ENCODE measurements at regions not wholly inside any gene's neighbourhood (a gene's known extent, or its start where the extent isn't known, plus 50 kb on each side); places are given as distances from the start of the nearest gene placed in this dataset.
"Not testable (repeated sequence)": the region's sequence is repeated elsewhere in the genome, so short reads cannot be mapped to it uniquely, and the experiment has no call there.

DNA sequence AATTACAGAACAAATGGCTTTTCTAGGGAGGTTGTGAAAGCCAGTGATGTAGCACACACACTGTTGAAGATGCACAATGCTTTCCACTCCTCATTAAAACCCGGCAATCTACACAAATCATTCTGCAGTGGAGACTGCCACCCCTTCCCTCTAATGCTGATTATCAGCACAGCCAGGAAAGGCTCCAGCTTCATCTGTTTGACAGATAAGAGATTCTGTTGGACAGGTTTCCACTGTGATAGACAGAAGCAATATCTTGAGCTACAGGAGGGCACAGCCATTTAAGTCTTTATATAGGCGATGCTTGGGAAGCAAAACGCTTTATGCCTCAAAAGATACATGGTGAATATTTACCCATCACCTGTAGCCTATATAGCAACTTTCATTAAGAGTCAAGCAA, 555.6 kb downstream of the GLRX3 start:
- no peak for DNase-seq

DNA sequence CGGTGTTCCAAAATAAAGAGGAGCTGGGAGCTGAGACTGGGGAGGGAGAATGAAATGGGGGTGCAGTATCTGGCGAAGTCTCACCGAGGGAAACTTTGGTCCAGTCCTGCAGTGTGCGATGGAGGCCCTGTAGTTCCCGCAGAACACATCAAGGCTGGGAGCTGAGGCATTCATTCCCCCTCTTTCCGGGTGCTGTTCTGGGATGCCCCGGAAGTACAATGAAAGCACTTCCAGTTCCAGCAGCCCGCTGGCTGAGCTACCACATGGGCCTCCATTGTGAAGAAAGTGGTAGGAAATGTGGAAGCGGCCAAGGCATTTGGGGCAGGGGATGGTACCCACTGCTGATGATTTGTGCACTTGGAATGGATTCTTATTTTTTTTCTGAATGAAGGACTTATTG, 560.7 kb downstream of the GLRX3 start:
- DNase-seq: no peak

DNA sequence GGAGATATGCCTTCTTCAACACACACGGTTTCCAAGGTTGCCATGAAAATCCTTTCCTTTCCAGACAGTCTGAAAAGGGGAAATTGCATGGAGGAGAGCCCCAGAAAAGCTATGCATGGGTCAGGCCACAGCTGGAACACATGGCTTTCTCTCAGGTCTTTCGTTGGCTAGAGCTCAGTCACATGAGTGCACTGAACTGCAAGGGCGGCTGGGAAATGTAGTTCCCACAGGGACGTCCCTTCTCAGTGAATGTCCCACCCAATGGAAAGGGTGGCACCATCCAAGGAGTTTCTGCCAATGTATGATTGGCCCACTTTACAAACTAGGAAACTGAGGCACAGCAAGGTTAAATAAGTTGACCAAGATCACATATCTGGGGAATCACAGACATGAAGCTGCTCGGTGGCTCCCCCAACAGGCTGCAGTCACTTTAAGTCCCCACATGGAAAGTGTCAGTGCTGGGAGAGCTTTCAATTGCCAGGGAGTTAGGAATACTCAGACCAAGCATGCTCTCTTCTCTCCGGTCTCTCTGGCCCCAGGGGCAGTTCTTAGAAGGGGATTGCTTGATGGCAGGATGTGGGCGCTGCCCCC, 571.3 kb downstream of the GLRX3 start:
- DNase-seq: no peak

DNA sequence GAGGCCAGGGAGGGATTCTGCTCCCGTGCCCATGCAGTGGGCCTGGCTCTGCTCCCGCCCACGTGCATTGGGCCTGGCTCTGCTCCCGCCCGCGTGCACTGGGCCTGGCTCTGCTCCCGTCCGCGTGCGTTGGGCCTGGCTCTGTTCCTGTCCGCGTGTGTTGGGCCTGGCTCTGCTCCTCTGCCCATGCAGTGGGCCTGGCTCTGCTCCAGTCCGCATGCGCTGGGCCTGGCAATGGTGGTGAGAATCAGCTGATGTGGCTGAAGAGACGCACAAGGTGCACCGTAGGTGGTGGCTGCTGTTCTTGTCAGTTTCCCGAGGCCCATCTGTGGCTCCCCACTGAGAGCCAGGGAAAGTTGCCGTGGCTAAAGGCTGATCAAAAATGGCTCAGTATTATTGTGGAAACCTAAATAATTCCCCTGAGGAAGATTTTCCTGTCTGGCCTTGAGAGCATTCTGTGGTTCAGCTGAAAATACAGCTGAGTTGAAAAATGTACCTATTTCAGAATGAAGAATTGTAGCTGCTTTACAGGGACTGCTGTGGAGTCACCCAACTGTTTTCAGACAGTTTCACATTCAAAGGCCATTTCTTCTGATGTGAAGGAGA, 572.4 kb downstream of the GLRX3 start:
- DNase-seq: no peak

GRCh38 chr10:130709415-130709814, 573.2 kb downstream of the GLRX3 start:
- DNase-seq: no peak

- DNase-seq: no peak
Observed at GRCh38 chr10:130711072-130711471, 574.9 kb downstream of the GLRX3 start.

DNA sequence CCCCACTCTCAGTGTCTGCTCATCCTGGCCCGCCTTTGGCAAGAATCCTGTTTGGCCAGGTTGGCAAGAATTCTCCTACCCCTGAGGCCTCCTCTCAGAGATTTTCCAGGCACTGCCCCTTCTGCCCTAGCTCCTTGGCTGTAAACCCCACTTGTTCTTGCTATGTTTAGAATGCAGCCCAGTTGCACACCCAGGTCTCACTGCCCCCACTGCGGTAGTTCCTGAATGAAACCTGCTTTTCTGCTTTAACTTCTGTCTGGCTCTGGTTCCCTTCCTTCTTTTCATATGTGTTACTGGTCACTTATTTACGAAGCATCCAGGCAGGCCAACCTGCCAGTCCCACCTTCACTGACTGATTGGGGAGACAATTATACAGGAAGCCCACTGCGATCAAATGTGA, 576.9 kb downstream of the GLRX3 start:
- DNase-seq: no peak

DNA sequence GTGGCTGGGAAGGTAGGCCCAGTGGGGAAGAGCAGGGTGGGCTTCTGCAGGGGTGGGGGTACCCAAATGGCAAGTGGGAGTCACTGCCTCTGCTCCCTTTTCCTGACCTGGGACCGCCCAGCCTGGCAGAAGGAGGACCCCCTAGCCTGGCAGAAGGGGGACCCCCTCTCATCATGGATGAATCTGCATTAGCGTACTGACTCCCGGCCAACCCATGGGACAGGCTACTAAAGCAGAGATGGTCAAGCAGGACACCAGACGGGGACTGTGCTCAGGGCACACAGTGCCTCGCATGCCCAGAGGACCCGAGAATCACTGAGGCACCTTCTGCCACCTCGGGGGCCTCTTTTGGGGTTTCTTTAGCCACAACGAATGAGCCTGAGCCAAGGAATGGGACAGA, 577.5 kb downstream of the GLRX3 start:
- no peak for DNase-seq

DNA sequence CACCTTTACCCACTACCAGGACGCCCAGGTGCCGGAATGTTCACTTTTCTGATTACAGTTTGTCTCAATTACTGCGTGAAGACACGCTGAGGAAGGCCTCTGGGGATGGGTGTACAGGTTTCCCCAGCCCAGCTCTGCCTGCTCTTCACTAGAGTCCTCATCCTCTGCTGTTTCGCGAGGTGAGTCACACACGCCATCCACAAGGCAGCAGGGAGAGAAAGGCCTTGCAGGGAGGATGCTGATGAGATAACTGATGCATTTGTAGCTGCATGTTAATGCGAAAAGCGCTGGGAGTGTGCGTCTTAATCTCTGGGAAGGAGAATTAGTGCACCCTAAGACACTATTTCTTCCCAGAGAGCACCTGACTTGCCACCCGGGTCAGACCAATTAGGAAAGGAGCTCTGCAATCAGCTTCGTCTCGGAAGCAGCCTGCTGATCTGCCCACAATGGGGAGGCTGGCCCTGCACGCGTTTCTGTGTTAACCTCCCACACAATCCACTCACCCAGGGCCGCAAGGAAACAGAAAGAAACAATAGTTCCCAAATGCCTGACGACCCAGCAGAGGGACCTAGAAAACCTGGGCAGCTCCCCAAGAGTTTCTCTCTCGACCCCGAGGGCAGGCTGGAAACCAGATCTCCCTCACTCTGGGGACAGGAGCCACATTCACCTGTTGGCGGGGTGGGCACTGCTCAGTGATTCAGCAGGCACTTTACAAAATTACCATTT, 578.7 kb downstream of the GLRX3 start:
- no peak for DNase-seq

GRCh38 chr10:130715686-130716670, 579.8 kb downstream of the GLRX3 start:
- no peak for DNase-seq

- no peak for DNase-seq
Observed at GRCh38 chr10:130717083-130717482, 580.9 kb downstream of the GLRX3 start.

- not testable (repeated sequence) for DNase-seq
Observed at GRCh38 chr10:130718744-130719447, 582.7 kb downstream of the GLRX3 start.

- no peak for DNase-seq
Observed at GRCh38 chr10:130719448-130719752, 583.2 kb downstream of the GLRX3 start.

GRCh38 chr10:130720235-130720634, 584.0 kb downstream of the GLRX3 start:
- DNase-seq: no peak

DNA sequence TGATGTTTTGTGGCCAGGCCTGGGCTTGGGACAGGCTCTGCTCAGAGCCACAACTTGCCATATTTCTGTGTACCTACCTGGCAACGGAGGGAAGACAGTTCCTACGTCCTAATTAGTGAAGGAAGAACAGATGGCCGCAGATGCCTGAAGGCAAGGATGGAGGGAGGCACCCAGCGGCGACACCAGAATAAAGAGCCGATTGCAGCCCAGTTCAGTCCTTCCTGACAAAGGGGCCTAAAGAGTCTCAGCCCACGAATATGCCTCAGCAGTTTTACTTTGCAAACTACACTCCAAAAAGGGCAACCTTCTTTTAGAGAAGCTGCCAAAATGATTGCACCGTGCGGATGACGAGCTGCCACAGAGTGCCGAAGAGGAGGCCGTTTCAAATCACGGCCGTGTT, 585.8 kb downstream of the GLRX3 start:
- no peak for DNase-seq

DNA sequence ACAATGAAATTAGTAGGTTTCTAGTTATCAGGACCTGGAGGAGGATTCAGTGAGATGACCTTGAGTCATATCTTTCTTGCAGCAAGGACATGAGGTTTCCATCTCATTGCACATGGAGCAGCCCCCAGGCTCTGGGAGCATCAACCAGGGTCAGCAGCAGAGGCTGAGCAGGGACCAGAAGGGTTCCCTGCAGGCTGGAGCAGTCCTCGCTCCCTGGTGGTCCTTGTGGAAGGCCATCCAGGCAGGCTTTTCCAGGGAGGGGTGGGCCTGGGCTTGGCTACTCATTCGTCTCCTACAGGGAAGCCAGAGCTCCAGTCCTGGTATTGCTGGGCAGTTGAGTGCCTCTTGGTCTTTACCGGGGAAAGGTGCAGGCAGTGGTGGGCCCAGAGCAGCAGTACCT, 587.5 kb downstream of the GLRX3 start:
- DNase-seq: no peak

DNA sequence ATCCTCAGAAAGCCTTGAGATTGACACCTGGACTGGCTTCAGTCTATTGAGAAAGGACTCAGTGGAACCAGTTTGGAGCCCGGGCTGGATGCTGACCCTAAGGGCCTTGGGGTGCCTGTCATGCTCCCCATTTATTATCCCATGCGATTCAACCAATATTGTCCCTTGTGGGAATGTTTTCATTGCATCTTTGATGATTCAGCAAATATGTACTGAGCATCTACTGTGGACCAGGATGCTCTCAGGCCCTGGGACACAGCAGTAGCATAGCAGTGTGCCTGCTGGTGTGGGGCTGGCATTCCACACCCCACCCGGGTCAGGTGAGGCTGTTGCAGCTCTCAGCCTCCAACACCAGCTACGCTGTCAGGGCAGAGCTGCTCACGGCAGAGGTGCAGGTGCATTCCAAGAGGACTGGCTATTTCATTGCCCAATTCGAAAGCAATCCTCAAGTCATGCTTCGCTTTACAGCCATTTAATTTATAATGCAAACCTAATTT, 586.0 kb downstream of the TCERG1L start:
- no peak for DNase-seq

DNA sequence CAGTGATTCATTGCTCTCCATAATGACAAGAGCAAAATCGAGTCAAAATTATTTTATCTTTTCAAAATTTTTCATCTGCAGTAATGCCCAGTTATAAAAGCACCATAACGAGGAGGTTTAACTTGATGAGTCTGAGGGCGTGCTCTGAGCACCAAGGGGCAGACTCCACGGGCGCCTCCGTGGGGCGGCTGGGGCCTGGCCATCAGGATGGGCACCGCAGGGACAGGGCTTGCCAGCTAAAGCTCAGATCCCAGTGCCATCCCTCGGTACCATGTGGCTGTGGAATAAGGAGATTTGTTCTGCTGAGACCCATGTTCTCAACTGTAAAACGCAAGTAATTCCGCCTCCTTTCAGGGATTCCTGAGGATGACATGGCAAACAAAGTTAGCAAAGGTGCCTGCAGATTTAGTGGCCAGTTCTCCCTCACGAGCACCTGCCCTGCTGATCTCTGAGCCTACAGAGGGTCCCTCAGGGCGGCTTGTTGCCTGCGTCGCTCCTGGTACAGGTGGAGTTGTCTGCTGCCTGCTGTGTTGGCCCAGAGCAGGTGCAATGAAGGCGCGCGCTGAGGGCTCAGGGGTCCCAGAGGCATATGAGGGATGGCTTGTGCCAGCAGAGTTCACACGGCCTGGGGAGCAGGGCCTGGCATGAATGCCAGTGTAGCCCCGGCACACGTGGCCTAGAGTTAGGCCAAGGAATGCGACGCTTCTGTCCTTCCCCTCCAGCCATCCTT, 584.4 kb downstream of the TCERG1L start:
- no peak for DNase-seq

DNA sequence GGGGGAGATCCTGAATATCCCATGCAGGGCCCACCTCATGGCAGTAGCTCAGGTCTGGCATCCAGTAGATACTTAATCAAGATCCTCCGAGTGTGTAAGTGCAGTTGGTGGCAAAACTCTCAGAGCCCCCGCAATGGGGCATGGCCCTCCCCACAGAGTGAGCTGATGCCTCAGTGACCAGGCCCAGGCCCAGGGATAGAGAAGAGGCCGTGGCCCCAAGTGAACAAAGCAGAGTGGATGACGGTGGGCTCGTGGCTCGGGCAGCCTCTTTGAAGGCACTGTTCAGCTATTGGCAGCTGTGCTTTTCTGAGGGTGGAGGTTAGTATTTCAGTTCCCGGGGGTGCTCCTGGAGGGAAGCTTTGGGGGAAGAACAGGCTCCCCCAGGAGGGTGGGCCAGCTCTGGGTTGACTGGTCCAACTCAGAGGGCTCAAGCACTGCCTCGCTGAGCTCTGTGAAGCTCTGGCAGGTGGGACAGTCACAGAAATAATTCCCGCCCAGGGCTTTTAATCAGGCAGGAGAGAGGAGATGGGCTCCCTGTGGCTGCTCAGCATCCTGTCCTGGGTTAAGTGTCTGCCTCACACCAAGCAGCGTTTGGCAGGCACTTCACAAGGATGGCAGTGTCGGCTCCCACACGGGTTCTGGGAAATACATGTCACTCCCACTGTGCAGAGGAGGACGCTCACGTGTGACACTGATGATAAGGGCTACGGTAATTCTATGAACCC, 583.6 kb downstream of the TCERG1L start:
- DNase-seq: no peak

DNA sequence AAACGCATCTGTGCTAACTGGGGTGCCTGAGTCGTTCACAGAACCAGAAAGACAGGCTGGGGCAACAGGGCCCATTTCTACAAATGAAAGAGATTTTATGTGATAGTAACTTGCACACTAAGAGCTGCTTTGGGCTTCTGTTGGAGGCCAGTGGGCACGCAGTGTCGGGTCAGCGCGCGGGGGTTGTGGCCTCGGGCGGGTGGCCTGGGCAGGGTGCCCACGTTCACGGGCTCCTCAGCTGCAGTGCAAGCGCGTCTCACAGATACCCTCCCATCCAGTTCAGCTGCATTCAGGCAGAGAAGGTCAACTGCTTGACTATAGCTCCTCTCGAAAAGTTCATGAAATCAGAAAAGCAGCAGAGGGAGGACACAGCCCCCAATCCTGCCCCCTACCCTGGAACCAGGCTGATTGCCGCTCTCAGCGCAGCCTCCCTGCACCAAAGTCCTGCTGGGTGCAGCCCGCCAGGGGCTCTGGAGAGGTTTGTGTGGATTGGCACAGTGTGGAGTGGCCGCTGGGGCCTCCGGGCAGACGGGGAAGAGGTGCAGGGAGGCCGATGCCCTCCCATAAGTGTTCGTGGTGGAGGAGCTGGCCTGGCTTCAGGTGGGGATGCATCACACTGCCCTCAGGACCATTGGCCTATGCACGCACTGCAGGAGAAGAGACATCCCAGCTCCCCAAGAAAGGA, 582.8 kb downstream of the TCERG1L start:
- DNase-seq: no peak

- DNase-seq: no peak
Observed at GRCh38 chr10:130729876-130730275, 581.6 kb downstream of the TCERG1L start.

All from activated naive CD4-positive, alpha-beta T cell (primary cell).